Endothelial cell of umbilical vein (primary cell): ENCODE measurements at regions not wholly inside any gene's neighbourhood (a gene's known extent, or its start where the extent isn't known, plus 50 kb on each side); places are given as distances from the start of the nearest gene placed in this dataset.

ENCODE experiments used
- BruUV-seq: library from RNA; stranded (reverse); fragments of 400-500 nt; replicated peaks from 2 replicates; lab custom pipeline; 2021; lab: Mats Ljungman, UMichigan
- CTCF ChIA-PET: fragments of 300-600, 350-600 bp; sonication (Branson Sonifier 250); formaldehyde crosslinking; loops from one replicate; lab custom pipeline; 2021; ENCODE audit warnings: antibody characterized with exemption, inconsistent platforms; lab: Charles Lee
- POLR2A ChIA-PET: fragments of 300-600, 350-600 bp; sonication (Branson Sonifier 250); formaldehyde crosslinking; loops from one replicate; lab custom pipeline; 2021; ENCODE audit warnings: antibody characterized with exemption, inconsistent platforms; lab: Charles Lee
- DNase-seq: peaks from one replicate; pipeline ENCODE4 v3.0.0-alpha.2; 2011; ENCODE audit warnings: low read depth, low spot score
- FAIRE-seq: peaks from 2 replicates; lab custom pipeline; 2011; peaks lifted over from hg19 to GRCh38; lab: Jason Lieb, UNC
- H2AFZ ChIP-seq: 2 replicates; pipeline ENCODE4 v1.6.0; 2012; ENCODE audit warnings: low read depth, low read length, control low read depth, inconsistent platforms
- H3K27ac ChIP-seq: 2 replicates; pipeline ENCODE4 v1.5.1; 2011; ENCODE audit warnings: low read depth, mild to moderate bottlenecking, control low read depth, low read length, moderate library complexity; ENCODE audit not compliant: insufficient read depth
- H3K27me3 ChIP-seq, 2 experiments: 2 replicates each; pipeline versions ENCODE4 v1.6.0 to v1.6.1; 2011; ENCODE audit warnings: low read length in 2 of 2, mixed read lengths in 1 of 2; ENCODE audit not compliant: control insufficient read depth in 2 of 2, insufficient read depth in 2 of 2
- H3K36me3 ChIP-seq, 2 experiments: 2 replicates in 1 of 2; 3 replicates in 1 of 2; pipeline ENCODE4 v1.5.1; 2011; ENCODE audit warnings: low read length in 2 of 2, mild to moderate bottlenecking in 1 of 2, moderate library complexity in 1 of 2; ENCODE audit not compliant: control insufficient read depth in 2 of 2, insufficient read depth in 2 of 2; ENCODE audit errors: extremely low read depth in 1 of 2
- H3K4me1 ChIP-seq: 3 replicates; pipeline ENCODE4 v1.5.1; 2011; ENCODE audit warnings: mild to moderate bottlenecking, low read length; ENCODE audit not compliant: control insufficient read depth, insufficient read depth; ENCODE audit errors: extremely low read depth
- H3K4me2 ChIP-seq: 2 replicates; pipeline ENCODE4 v1.6.1; 2011; ENCODE audit warnings: low read length, control low read depth, mixed read lengths; ENCODE audit not compliant: insufficient read depth
- H3K4me3 ChIP-seq, 3 experiments: fragments of 200-600 bp in 1 of 3; sonication (generic), shearing (Covaris generic) in 1 of 3; replicated peaks in 1 of 3; 2 replicates each; pipeline ENCODE4 v1.5.1; 2011 to 2016; ENCODE audit warnings: control low read depth in 3 of 3, low read length in 3 of 3, mild to moderate bottlenecking in 2 of 3, inconsistent platforms in 1 of 3, low read depth in 1 of 3, moderate library complexity in 1 of 3; ENCODE audit not compliant: insufficient read depth in 1 of 3
- H3K79me2 ChIP-seq: 2 replicates; pipeline ENCODE4 v1.6.0; 2012; ENCODE audit warnings: low read length, inconsistent platforms; ENCODE audit not compliant: control insufficient read depth, insufficient read depth
- H3K9ac ChIP-seq: replicated peaks from 2 replicates; pipeline ENCODE3; 2011; ENCODE audit warnings: low read length, control low read depth; ENCODE audit not compliant: insufficient read depth; ENCODE audit errors: extremely low read depth
- H3K9me1 ChIP-seq: replicated peaks from 3 replicates; pipeline ENCODE4 v1.6.0; 2011; ENCODE audit warnings: mild to moderate bottlenecking, low read length; ENCODE audit not compliant: control insufficient read depth, insufficient read depth; ENCODE audit errors: extremely low read depth
- H3K9me3 ChIP-seq: replicated peaks from 2 replicates; pipeline ENCODE4 v1.5.1; 2012; ENCODE audit warnings: low read length, inconsistent platforms; ENCODE audit not compliant: control insufficient read depth, insufficient read depth
- H4K20me1 ChIP-seq: replicated peaks from 2 replicates; pipeline ENCODE3; 2011; ENCODE audit warnings: mild to moderate bottlenecking, low read length; ENCODE audit not compliant: control insufficient read depth, insufficient read depth; ENCODE audit errors: extremely low read depth
- EZH2 ChIP-seq: IDR thresholded peaks from 2 replicates; pipeline ENCODE4 v1.6.1; 2012; ENCODE audit warnings: borderline replicate concordance, low read depth, mild to moderate bottlenecking, moderate library complexity, low read length, inconsistent platforms; ENCODE audit not compliant: severe bottlenecking
- FOS ChIP-seq: IDR thresholded peaks from 2 replicates; pipeline ENCODE4 v1.6.1; 2011; ENCODE audit warnings: mild to moderate bottlenecking, low read length, moderate library complexity, borderline replicate concordance; ENCODE audit not compliant: insufficient read depth
- GATA2 ChIP-seq: IDR thresholded peaks from 2 replicates; pipeline ENCODE4 v1.7.0; 2011; ENCODE audit warnings: low read depth, mild to moderate bottlenecking, moderate library complexity, mixed read lengths, low read length; ENCODE audit not compliant: insufficient read length, insufficient read depth
- JUN ChIP-seq: IDR thresholded peaks from 2 replicates; pipeline ENCODE4 v1.6.1; 2011; ENCODE audit warnings: borderline replicate concordance, low read depth; ENCODE audit not compliant: insufficient read length, insufficient read depth
- MYC ChIP-seq: IDR thresholded peaks from one replicate; pipeline ENCODE4 v1.6.1; 2011; ENCODE audit warnings: mild to moderate bottlenecking, low read depth, low read length
- POLR2A ChIP-seq: IDR thresholded peaks from 2 replicates; pipeline ENCODE4 v1.6.1; 2012; ENCODE audit warnings: low read depth, mild to moderate bottlenecking, control low read depth, low read length
- POLR2AphosphoS5 ChIP-seq: IDR thresholded peaks from 2 replicates; pipeline ENCODE4 v1.6.1; 2012; ENCODE audit warnings: low read depth, mild to moderate bottlenecking, control low read depth, low read length, moderate library complexity; ENCODE audit not compliant: insufficient read depth
- dilution Hi-C: fragments of 300-500 bp; cut with MboI; formaldehyde crosslinking; loops from one replicate; pipeline ENCODE4 v1.15.0; 2019; ENCODE audit warnings: low sequenced_read_pairs; ENCODE audit not compliant: extremely low pct_ligation_motif_present
- intact Hi-C: fragments of 100-400 bp; cut with micrococcal nuclease; formaldehyde crosslinking; loops from one replicate; pipeline ENCODE4 v1.10.0; 2022
- TF ChIP-seq, protein P1 (sequence below): IDR thresholded peaks from 2 replicates; pipeline ENCODE4 v1.6.1; 2011; ENCODE audit not compliant: insufficient read depth, insufficient read length
- TF ChIP-seq, protein P2 (sequence below), 2 donors: IDR thresholded peaks; 1 replicate in 1 of 2; 2 replicates in 1 of 2; pipeline ENCODE4 v1.5.1; 2011; ENCODE audit warnings: low read length in 2 of 2, mild to moderate bottlenecking in 2 of 2, moderate library complexity in 2 of 2, control low read depth in 1 of 2, inconsistent platforms in 1 of 2, low read depth in 1 of 2; ENCODE audit not compliant: insufficient read depth in 1 of 2; ENCODE audit errors: extremely low read depth in 1 of 2

DNA sequence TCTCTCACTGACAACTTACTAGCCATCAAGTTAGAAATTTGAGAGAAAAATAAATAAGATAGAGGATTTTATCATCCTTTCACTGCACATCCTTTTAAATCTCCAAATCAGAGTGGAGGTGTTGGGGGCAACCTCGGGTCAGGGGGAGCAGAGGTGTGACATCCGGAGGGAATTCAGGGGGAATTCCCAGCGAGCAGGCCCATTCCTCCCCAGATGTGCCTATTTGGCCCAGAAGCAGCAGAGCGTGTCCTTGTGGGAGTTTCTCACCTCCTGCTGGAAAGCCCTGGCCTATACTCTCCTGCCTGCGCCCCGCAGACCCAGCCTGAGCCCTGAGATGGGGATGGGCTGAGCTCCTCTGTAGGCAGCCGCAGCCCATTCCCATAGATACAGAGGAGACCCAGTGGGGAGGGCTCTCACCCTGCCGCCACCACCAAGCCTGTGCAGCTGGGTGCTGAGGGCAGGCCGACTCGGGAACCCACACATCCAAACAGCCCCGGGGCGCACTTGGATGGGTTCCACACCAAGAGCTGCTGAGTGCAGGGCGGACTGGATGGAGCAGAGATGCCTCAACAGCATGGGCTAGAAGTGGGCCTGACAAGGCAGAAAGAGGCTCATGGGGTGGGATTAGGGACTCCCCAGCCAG lies 124.5 kb downstream of the CXCL12 start:
- intact Hi-C loops: no loop called here
- H3K79me2 ChIP-seq: no peaks in the 10 kb centered on the region
- H3K27me3 ChIP-seq: no peaks in the 10 kb centered on the region
- CTCF ChIA-PET: no interaction called here
- TF ChIP-seq GATA2 (no peak), MYC (no peak), JUN (no peak), EZH2 (no peak), POLR2AphosphoS5 (no peak), FOS (no peak), POLR2A (no peak)
- TF ChIP-seq, protein P1, sequence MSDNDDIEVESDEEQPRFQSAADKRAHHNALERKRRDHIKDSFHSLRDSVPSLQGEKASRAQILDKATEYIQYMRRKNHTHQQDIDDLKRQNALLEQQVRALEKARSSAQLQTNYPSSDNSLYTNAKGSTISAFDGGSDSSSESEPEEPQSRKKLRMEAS: no peak
- TF ChIP-seq, protein P2, sequence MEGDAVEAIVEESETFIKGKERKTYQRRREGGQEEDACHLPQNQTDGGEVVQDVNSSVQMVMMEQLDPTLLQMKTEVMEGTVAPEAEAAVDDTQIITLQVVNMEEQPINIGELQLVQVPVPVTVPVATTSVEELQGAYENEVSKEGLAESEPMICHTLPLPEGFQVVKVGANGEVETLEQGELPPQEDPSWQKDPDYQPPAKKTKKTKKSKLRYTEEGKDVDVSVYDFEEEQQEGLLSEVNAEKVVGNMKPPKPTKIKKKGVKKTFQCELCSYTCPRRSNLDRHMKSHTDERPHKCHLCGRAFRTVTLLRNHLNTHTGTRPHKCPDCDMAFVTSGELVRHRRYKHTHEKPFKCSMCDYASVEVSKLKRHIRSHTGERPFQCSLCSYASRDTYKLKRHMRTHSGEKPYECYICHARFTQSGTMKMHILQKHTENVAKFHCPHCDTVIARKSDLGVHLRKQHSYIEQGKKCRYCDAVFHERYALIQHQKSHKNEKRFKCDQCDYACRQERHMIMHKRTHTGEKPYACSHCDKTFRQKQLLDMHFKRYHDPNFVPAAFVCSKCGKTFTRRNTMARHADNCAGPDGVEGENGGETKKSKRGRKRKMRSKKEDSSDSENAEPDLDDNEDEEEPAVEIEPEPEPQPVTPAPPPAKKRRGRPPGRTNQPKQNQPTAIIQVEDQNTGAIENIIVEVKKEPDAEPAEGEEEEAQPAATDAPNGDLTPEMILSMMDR (IDR thresholded peaks at IDR 0.05; ENCODE audit: extremely low read depth in 1 of 2, insufficient read depth in 1 of 2, low read depth in 1 of 2, low read length in 2 of 2): no peak
- no peaks in the 10 kb centered on the region for H4K20me1 ChIP-seq
- no TSS peak for BruUV-seq
- no peak overlapping the region for H3K27ac ChIP-seq
- no peaks in the 10 kb centered on the region for H3K4me1 ChIP-seq
- dilution Hi-C loops: no loop called here
- H3K4me3 ChIP-seq: no peak overlapping the region
- H3K36me3 ChIP-seq: no peaks in the 10 kb centered on the region
- POLR2A ChIA-PET: no interaction called here
- FAIRE-seq (no peak), DNase-seq (no peak)
- peaks cover 1% of the 10 kb centered on the region for H3K9me3 ChIP-seq
- no peaks in the 10 kb centered on the region for H3K9me1 ChIP-seq
- no peak overlapping the region for H3K4me2 ChIP-seq
- no peak overlapping the region for H3K9ac ChIP-seq
- no peak overlapping the region for H2AFZ ChIP-seq
